Neural crest cell (in vitro differentiated cells): ENCODE measurements at regions not wholly inside any gene's neighbourhood (a gene's known extent, or its start where the extent isn't known, plus 50 kb on each side); places are given as distances from the start of the nearest gene placed in this dataset.
"Not testable (repeated sequence)": the region's sequence is repeated elsewhere in the genome, so short reads cannot be mapped to it uniquely, and the experiment has no call there.

Experiments
- DNase-seq: peaks from one replicate; pipeline ENCODE4 v3.0.0; 2021; ENCODE audit warnings: low read depth, mixed read lengths, low spot score
- H3K27ac Mint-ChIP-seq: one replicate; pipeline ENCODE4 v1.8.0; 2021; ENCODE audit warnings: mild to moderate bottlenecking, mixed read lengths; ENCODE audit not compliant: unreplicated experiment
- H3K27me3 Mint-ChIP-seq: 2 replicates; pipeline ENCODE4 v1.8.0; 2021; ENCODE audit warnings: low read depth, mild to moderate bottlenecking, mixed read lengths
- H3K36me3 Mint-ChIP-seq: 2 replicates; pipeline ENCODE4 v1.8.0; 2021; ENCODE audit warnings: low read depth, mild to moderate bottlenecking, mixed read lengths
- H3K4me1 Mint-ChIP-seq: 2 replicates; pipeline ENCODE4 v1.8.0; 2021; ENCODE audit warnings: mixed read lengths
- H3K4me3 Mint-ChIP-seq: one replicate; pipeline ENCODE4 v1.8.0; 2021; ENCODE audit warnings: mild to moderate bottlenecking, mixed read lengths
- H3K9me3 Mint-ChIP-seq: 2 replicates; pipeline ENCODE4 v1.8.0; 2021; ENCODE audit warnings: mixed read lengths
- CTCF ChIP-seq: fragments of 200-600 bp; sonication (generic); conservative IDR thresholded peaks from 2 replicates; pipeline ENCODE4 v1.5.0; 2021; ENCODE audit warnings: antibody characterized with exemption, mild to moderate bottlenecking

GRCh38 chr10:6704896-6705295 lies 124.8 kb upstream of the PRKCQ start:
- Mint-ChIP-seq H3K36me3 (no peaks in the 10 kb centered on the region), H3K4me1 (peaks cover 5% of the 10 kb centered on the region), H3K9me3 (no peaks in the 10 kb centered on the region), H3K27ac (no peak overlapping the region), H3K27me3 (peaks cover 13% of the 10 kb centered on the region), H3K4me3 (no peak overlapping the region)
- DNase-seq, result no peak
- no peak for TF ChIP-seq CTCF

GRCh38 chr10:6702833-6703232 lies 122.8 kb upstream of the PRKCQ start:
- H3K4me3 Mint-ChIP-seq, DNase-seq, H3K27me3 Mint-ChIP-seq, H3K9me3 Mint-ChIP-seq, H3K4me1 Mint-ChIP-seq, H3K27ac Mint-ChIP-seq, H3K36me3 Mint-ChIP-seq: not testable (repeated sequence)

- H3K9me3 Mint-ChIP-seq, result no peaks in the 10 kb centered on the region
- DNase-seq, result no peak
- no peaks in the 10 kb centered on the region for H3K36me3 Mint-ChIP-seq
- no peak for TF ChIP-seq CTCF
- H3K27ac Mint-ChIP-seq, result no peak overlapping the region
- peaks cover 3% of the 10 kb centered on the region for H3K27me3 Mint-ChIP-seq
- H3K4me3 Mint-ChIP-seq, result no peak overlapping the region
- H3K4me1 Mint-ChIP-seq, result no peaks in the 10 kb centered on the region
These were observed 122.0 kb upstream of the PRKCQ start for GRCh38 chr10:6702030-6702429.

- Mint-ChIP-seq H3K36me3 (no peaks in the 10 kb centered on the region), H3K4me3 (no peak overlapping the region), H3K27ac (no peak overlapping the region), H3K27me3 (peaks cover 3% of the 10 kb centered on the region), H3K4me1 (no peaks in the 10 kb centered on the region), H3K9me3 (no peaks in the 10 kb centered on the region)
- no peak for DNase-seq
- no peak for TF ChIP-seq CTCF
These were observed 121.2 kb upstream of the PRKCQ start for GRCh38 chr10:6701289-6701688.

DNA sequence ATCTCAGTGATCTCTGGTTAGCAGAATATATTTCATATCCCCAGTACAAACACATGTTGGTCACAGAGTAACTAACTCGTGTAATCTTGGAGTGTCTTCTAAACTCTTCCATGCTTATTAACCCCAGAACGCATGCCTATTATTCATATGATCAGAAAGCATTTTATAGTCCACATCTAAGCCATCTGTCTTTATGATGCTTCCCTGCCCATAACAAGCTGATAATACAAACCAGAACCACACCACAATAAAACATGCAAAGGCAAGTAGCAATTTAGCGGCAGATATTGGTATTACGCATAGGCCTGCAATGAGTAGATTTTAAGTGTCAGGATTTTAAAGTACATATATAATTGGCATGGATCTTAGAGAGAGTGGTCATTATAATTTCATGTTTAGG lies 120.0 kb upstream of the PRKCQ start:
- Mint-ChIP-seq H3K27ac (no peak overlapping the region), H3K4me3 (no peak overlapping the region), H3K36me3 (no peaks in the 10 kb centered on the region), H3K27me3 (peaks cover 3% of the 10 kb centered on the region), H3K9me3 (no peaks in the 10 kb centered on the region), H3K4me1 (no peaks in the 10 kb centered on the region)
- no peak for DNase-seq
- no peak for TF ChIP-seq CTCF

GRCh38 chr10:6699336-6699735 lies 119.3 kb upstream of the PRKCQ start:
- Mint-ChIP-seq H3K9me3 (no peaks in the 10 kb centered on the region), H3K4me1 (no peaks in the 10 kb centered on the region), H3K27ac (no peak overlapping the region), H3K36me3 (no peaks in the 10 kb centered on the region), H3K4me3 (no peak overlapping the region), H3K27me3 (no peaks in the 10 kb centered on the region)
- DNase-seq, result no peak
- TF ChIP-seq CTCF, result no peak
